Stimulated activated CD4-positive, alpha-beta T cell treated with anti-CD3 and anti-CD28 coated beads, Interleukin-4, amount 100 ng/mL, for 4 hours (primary cell): ENCODE measurements at regions not wholly inside any gene's neighbourhood (a gene's known extent, or its start where the extent isn't known, plus 50 kb on each side); places are given as distances from the start of the nearest gene placed in this dataset.

Experiments used
- DNase-seq, 2 experiments: peaks; one replicate each; pipeline ENCODE4 v3.0.0-alpha.2; 2020

- DNase-seq, result no peak
Measured at GRCh38 chr4:15232366-15233263, 195.2 kb upstream of the C1QTNF7 start.

DNA sequence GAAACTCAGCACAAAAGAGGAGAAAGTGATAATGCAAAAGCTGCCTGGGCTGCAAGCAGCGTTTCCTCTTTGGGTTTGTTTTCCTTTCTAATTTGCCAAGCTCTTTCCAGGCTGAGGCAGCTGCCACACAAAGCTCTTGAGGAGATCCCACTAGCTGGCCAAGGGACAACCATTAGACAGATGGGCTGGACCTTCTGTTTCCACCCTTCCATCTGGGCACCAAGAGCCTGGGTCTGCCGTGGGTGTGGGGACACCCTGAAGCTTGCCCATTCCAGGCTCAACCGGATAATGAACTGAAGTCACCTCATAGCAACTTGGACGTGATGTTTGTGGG lies 194.6 kb upstream of the C1QTNF7 start:
- no peak for DNase-seq

GRCh38 chr4:15233626-15234025 lies 194.2 kb upstream of the C1QTNF7 start:
- DNase-seq, result peak in 1 of 2 experiments; percentile 9

DNA sequence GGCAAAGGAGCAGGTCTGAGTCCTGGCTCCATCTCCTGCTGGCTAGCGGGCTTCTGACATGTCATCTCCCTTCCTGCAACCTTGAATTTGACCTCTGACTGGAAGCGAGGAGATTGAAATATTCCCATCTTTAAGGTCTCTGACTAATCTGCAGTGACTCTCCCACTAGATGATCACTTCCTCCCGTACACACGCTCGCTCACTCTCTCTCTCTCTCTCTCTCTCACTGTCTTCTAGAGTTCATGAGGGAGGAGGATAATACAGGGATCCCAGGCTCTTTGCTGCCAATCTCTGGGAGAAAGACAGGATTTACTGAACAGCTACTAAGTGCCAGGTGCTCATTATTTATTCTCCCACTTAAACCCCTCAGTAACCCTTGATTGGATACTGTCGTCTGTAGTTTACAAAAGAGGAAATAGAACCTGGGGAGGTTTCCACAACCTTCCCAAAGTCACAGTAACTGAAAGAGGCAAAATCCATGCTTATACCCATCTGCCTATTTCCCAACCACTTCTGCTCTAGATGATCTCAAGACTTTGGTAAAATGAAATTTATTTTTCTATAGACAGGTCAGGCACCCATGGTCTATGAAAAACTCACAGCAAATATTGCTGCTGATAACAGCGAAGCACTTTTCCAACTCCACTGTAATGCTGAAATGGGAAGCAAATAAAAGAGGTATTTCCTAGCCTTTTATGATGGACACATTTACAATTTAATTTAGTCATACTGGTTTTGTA lies 193.5 kb upstream of the C1QTNF7 start:
- DNase-seq, result no peak

DNA sequence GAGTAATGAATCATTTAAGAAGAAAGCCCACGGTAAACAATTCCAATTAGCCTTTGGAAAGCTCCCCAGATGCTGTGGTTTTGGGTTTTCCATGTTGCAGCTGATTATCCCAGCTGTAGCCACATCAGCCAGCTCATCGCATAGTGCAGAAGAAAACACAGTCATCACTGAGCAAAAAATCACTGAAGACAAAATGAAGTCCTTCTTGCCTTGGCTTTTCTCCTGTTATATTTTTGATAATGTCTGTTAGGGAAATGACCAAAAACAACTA lies 193.0 kb upstream of the C1QTNF7 start:
- DNase-seq, result no peak

- no peak for DNase-seq
Measured at GRCh38 chr4:15235135-15235534, 192.7 kb upstream of the C1QTNF7 start.

- no peak for DNase-seq
Measured at GRCh38 chr4:15237648-15238230, 190.1 kb upstream of the C1QTNF7 start.

DNA sequence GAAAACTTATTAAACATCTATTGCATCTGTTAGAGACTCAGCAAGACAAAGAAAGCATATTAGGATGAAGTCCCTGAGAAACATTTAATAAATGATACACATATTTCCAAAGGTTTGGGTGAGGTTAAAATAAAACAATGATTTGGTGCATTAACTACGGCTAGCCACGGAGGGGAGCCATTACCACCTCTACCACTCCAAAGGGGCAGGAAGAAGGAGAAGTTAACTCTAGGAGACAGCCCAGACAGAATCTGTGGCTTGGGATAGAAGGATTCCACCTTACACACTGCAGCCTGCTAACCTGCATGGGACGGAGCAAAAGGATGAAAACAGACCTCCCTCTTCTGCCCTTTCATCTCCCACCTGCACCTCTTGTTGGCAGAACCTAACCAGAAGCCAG lies 189.1 kb upstream of the C1QTNF7 start:
- DNase-seq, result peak in 1 of 2 experiments; percentile 7

DNA sequence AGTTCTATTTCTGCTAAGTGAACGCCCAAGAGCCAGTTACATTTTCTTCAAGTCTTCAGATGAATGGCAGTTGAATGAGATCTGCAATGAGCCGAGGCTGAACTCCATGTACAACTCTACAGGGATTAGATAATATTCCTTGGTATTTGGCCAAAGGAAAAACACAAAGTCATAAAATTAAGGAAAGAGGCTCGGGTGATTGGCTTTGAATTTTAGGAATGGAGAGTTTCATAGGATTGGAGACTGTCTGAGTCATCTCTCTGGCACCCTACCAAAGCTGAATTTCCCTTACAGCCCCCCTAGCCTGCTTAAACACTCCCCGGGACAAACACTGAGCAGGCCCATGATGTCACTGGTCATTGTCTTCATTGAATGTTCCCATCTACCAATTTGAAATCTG lies 188.0 kb upstream of the C1QTNF7 start:
- DNase-seq, result no peak

- no peak for DNase-seq
Measured at GRCh38 chr4:15240764-15241163, 187.1 kb upstream of the C1QTNF7 start.

DNA sequence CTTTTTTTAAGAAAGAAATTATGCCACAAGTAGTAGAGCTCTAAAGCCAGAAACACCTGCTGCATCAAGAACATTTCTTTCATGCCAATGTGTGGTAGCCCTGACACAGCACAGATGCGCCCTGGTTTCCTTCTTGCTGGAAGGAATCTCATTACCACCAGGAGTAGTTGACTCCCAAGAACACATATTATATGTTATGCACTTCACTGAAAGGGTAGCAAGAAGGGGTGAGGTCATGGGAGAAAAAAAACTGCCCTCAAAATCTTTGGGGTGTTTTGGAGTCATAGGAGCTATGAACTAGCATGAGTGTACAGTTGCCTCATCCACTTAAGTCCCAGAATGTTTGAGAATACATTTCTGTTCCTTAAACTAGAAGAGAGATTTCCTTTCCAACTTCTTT lies 185.8 kb upstream of the C1QTNF7 start:
- DNase-seq, result no peak

DNA sequence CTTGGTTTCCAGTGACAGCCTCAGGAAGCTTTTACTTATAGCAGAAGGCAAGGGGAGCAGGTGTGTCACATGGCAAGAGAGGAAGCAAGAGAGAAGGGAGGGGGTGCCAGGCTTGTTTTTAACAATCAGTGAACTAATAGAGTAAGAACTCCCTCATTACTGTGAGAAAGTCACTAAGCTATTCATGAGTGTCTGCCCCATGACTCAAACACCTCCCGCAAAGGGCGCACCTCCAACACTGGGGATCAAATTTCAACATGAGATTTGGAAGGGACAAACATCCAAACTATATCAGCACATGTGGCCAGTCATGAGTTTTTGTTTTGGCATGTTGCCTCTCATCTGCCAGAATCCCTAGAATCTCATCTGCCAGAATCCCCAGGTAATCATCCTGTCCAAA lies 183.5 kb upstream of the C1QTNF7 start:
- DNase-seq, result no peak

- no peak for DNase-seq
Measured at GRCh38 chr4:15245006-15245530, 182.8 kb upstream of the C1QTNF7 start.

- DNase-seq, result no peak
Measured at GRCh38 chr4:15250021-15250441, 177.8 kb upstream of the C1QTNF7 start.

DNA sequence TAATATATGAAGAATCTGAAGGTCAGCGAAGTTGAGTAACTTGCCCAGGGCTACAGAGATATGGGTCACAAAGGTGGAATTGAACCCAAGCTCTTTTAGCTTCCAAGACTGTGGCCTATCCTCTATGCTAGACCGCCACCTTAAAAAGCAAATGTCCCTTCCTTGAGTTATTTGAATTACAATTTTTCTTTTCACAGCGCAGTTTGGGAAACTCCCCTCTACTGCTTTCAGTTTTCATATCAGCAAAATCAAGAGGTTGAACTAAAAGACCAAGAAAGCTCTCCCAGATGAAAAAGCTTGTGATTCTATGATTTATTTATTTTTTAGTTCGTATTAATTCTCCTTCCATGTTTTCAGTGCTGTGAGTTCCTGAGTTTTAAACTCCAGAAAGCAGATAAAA lies 174.5 kb upstream of the C1QTNF7 start:
- DNase-seq, result no peak

- DNase-seq, result no peak
Measured at GRCh38 chr4:15254236-15254880, 173.5 kb upstream of the C1QTNF7 start.

- no peak for DNase-seq
Measured at GRCh38 chr4:15255537-15255936, 172.3 kb upstream of the C1QTNF7 start.

DNA sequence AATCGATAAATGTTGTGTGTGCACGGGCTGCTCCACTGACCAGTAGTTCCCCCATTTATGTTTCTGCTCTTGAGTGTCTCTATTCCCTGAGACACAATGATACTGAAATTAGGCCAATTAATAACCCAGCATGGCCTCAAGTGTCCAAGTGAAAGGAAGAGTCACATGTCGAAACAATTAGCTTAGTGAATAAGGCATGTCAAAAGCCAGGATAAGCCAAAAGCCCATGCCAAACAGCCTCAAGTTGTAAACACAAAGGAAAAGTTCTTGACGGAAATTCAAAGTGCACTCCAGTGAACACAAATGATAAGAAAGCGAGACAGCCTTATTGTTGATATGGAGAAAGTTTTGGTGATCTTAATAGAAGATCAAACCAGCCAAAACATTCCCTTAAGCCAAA lies 167.1 kb upstream of the C1QTNF7 start:
- no peak for DNase-seq

DNA sequence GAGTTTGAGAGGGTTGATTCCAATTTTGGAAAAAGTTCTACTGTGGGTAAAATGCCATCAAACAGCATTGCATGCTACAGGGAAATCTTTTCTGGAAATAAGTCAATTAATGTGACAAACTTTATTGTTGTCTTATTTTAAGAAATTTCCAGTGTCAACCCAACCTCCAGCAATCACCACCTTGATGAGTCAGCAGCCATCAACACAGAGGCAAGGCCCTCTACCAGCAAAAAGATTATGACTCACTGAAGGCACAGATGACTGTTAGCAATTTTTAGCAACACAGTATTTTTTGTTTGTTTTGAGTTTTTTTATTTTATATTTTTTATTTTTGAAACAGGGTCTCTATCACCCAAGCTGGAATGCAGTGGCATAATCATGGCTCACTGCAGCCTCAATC lies 165.4 kb upstream of the C1QTNF7 start:
- no peak for DNase-seq

DNA sequence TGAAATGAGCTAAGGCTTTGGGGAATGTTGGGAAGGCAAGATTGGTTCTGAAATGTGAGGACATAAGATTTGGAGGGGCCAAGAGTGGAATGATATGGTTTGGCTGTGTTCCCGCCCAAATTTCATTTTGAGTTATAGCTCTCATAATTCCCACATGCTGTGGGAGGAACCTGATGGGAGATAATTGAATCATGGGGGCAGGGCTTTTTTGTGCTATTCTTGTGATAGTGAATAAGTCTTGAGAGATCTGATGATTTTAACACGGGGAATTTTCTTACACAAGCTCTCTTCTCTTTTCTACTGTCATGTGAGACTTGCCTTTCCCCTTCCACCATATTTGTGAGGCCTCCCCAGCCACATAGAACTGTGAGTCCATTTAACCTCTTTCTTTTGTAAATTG lies 157.6 kb upstream of the C1QTNF7 start:
- DNase-seq, result no peak

DNA sequence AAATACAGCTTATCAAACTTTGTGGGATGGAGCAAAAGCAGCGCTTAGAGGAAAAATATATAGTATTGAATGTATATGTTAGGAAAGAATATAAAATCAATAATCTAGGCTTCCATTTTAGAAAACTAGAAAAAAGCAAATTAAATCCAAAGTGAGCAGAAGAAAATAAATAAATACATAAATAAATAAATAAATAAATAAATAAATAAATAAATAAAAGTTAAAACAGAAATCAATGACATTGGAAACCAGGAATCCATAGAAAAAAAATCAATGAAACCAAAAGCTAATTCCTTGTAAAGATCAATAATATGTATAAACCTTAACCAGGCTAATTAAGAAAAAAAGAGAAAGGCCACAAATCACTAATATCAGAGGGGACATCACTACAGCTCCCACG lies 141.8 kb upstream of the C1QTNF7 start:
- no peak for DNase-seq

- no peak for DNase-seq
Measured at GRCh38 chr4:15291122-15291521, 136.7 kb upstream of the C1QTNF7 start.

GRCh38 chr4:15293711-15294110 lies 134.1 kb upstream of the C1QTNF7 start:
- DNase-seq, result no peak

DNA sequence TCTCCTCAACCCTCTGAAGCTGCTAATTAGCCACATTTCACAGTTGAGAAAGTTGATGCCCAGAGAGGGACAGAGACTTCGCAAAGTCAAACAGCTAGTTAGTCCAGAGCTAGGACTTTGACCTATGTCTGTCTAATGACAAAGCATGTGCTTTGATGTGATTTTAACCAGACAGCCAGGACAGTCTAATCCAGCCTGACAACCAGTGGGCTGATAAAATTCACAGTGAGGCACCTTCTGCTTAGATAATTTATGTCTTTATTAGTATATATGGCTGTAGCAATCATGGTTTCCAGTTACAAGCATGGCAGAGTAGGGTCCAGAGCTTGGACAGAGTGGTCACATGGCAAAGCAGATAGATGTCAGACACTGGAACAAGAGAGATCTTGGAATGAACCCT lies 133.6 kb upstream of the C1QTNF7 start:
- DNase-seq, result no peak
